Stimulated activated CD8-positive, alpha-beta memory T cell treated with anti-CD3 and anti-CD28 coated beads, Interleukin-7, amount 100 ng/mL, for 48 hours (primary cell): ENCODE measurements at regions not wholly inside any gene's neighbourhood (a gene's known extent, or its start where the extent isn't known, plus 50 kb on each side); places are given as distances from the start of the nearest gene placed in this dataset.
"Not testable (repeated sequence)": the region's sequence is repeated elsewhere in the genome, so short reads cannot be mapped to it uniquely, and the experiment has no call there.

Experiments
- DNase-seq, 2 donors: peaks; one replicate each; pipeline ENCODE4 v3.0.0-alpha.2; 2020; ENCODE audit warnings: low read depth in 1 of 2; ENCODE audit errors: extremely low read depth in 1 of 2

DNA sequence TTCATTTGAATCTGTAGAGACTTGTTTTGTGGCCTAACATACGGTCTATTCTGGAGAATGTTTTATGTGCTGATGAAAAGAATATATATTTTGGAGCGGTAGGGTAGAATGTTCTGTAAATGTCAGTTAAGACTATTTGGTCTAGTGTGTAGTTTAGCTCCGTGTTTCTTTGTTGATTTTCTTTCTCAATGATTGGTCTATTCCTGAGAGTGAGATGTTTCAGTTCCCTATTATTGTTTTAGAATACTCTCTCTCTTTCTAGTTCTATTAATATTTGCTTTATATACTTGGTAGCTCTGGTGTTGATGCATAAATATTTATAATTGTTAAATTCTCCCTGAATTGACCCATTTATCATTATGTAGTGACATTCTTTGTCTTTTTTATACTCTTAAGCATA is 236.5 kb downstream of the GLUD2 start:
- DNase-seq: no peak

- no peak for DNase-seq
These were observed 251.1 kb downstream of the GLUD2 start for GRCh38 chrX:121298499-121298898.

DNA sequence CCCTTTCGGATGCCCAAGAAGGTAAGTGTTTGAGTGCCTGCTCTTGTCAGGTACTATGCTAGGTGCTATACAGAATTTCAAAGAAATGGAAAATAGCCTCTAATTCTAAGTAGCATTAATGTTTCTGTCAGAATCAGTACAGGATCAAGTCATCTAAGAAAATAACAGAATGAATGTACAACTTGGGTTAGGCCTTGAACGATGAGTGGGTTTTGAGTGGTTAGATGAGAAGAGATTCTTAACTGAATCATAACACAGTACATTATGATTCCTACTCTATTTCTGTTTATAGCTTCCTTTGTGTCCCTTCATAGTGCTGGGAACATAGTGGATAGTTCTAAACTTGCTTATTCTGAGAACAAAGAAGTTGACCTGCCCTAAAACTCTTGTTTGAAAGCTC is 253.9 kb downstream of the GLUD2 start:
- no peak for DNase-seq

- DNase-seq: no peak
These were observed 254.4 kb downstream of the GLUD2 start for GRCh38 chrX:121301822-121302221.

- no peak for DNase-seq
These were observed 260.0 kb downstream of the GLUD2 start for GRCh38 chrX:121307449-121307848.

DNA sequence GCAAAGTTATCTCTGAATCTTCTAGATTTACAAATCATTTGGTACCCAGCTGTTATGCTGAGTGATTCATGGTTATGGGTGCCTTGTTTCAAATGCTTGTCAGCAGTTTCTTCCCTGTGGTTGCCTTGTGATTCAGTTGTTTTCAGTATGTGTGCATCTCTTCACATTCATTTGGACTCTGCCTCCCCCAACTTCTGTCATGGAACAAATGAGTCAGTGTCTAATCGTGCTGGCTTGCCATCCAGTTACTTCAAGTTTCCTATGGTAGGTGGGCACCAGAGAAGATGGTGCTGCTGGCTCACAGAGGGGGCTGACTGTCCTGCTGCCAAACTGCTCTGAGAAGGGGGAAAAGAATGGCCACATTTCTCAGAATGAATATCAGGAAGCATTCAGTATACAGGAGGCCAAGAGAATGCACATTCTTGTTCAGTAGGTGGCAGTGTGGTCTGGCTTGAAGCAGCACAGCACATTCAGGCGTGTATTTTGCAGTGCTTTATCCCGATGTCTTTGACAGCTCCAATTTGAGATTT is 260.9 kb downstream of the GLUD2 start:
- peak; percentile 19 to 67 for DNase-seq

DNA sequence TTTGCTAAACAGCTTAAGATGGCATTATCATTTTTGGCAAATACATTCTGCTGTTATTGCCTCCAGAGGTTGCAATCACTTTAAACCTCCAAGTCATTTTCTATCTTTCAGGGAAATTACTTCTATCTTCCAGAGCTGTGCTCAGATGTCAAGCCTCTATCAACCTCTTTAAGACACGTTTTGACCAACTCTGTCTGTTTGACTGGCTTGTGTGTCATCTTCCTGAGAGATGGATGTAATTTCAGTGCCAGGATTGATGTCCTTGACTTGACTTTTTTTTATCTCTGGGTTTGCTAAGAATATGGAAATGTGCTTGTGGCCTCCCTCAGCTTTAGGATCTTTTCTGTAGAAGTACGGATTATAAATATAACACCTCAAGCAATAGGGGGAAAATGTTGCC is 263.4 kb downstream of the GLUD2 start:
- no peak for DNase-seq

DNA sequence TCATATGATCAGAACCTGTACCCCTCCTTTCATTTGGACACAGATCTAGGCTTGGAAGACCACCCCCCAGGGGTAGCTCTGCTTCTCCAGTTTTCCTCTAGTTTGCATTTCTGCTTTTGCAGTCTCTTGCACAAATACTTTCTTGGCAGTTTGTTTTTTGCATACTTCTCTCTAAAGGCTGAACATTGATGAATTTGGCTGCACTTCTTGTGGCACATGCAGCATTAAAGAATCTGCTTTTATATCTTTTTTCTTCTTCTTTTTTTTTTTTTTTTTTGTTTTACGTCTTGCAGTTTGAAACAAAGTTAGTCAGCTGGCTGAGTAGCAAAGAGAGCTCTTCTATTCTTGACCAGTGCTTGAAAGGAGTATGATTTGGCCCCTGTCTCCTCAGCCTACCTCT is 273.0 kb downstream of the GLUD2 start:
- no peak for DNase-seq

DNA sequence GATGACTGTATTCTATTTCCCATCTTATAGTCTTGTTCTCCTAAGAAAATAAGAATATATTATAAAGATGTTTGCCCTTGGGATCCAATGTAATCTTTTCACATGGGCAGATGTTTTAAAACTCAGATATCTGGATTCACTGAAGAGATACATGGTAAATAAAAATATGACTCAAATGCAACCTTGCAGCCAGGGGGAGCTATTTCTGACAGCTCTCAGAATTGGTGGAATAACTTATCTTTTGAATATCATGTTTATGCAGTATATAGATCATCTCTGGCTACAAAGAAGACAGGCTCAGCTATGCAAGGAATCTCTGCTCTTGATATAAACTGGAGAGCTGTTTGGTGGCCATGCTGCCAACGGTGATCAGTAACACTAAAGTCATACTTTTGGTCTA is 274.7 kb downstream of the GLUD2 start:
- no peak for DNase-seq

- no peak for DNase-seq
These were observed 275.9 kb downstream of the GLUD2 start for GRCh38 chrX:121323337-121323736.

DNA sequence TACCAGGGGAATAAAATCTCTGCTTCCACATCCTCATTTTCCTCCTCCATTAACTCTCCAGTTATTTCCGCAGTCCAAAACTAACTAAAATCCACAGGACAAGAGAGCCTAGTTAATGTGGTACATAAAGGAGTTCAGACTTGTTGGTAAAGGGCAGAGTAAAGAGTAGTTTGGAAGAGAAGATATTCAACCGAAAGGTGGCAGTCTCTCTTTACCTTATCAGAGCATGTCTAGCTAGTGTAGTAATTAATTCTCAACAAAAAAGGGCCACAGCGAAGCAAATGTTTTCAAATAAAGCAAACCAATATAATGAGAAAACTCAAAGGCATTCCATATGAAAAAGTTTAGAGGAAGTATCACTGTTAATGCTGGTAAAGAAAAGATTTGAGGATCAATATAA is 286.5 kb downstream of the GLUD2 start:
- no peak for DNase-seq

GRCh38 chrX:121336831-121337421 is 289.5 kb downstream of the GLUD2 start:
- no peak for DNase-seq

- no peak for DNase-seq
These were observed 290.4 kb downstream of the GLUD2 start for GRCh38 chrX:121337816-121338215.

DNA sequence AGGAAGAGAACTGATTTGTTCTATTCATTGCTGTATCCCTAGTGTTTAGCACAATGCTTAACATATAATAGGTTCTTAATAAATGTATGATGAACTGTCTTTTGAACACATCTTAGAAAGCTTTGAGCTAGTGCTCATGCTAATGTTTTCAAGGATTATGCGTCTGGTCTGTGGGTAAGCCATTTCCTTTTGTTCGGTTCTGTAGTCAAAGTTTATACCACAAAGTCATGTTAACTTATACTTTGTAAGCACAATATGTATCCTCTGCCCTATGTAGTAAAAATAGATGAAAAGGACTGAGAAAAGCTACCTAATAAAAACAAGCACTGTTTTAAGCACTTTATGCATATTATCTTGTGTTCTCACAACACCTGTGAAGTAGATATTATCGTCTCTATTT is 301.9 kb downstream of the GLUD2 start:
- DNase-seq: no peak

- no peak for DNase-seq
These were observed 308.9 kb downstream of the GLUD2 start for GRCh38 chrX:121356139-121356849.

GRCh38 chrX:121356850-121357171 is 309.4 kb downstream of the GLUD2 start:
- DNase-seq: no peak

DNA sequence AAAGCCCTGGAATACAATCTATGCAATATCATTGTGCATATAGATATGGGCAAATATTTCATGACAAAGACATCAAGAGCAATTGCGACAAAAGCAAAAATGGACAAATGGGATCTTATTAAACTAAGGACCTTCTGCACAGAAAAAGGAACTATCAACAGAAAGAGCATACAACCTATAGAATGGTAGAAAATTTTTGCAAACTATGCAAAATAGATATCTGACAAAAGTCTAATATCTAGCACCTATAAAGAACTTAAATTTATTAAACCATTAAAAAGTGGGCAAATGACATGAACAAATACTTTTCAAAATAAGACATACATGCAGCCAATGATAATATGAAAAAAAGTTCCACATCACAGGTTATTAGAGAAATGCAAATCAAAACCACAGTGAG is 312.9 kb downstream of the GLUD2 start:
- DNase-seq: no peak

- DNase-seq: no peak
These were observed 318.3 kb downstream of the GLUD2 start for GRCh38 chrX:121365572-121366161.

DNA sequence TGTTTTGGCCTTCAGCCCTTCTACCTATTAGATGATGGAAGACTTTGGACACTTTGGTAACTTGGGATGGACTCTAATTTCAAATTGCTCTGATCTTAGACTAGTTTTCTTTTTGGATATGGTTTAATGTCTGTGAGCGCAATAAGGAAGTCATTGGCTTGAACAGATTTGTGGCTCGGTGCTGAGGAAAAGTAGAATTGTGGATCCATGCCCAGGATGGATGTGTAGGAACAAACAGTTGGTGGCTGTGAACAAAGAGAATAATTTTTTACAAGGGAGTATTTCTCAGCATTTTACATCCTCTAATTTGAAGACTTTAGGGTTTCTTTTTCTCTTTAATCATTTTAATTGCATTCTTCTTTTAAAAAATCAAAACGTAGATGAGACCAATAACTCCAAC is 327.1 kb downstream of the GLUD2 start:
- no peak for DNase-seq

DNA sequence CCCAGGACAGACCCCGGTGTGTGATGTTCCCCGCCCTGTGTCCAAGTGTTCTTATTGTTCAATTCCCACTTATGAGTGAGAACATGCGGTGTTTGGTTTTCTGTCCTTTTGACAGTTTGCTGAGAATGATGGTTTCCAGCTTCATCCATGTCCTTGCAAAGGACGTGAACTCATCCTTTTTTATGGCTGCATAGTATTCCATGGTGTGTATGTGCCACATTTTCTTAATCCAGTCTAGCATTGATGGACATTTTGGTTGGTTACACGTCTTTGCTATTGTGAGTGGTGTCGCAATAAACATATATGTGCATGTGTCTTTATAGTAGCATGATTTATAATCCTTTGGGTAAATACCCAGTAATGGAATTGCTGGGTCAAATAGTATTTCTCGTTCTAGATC is 334.5 kb downstream of the GLUD2 start:
- DNase-seq: not testable (repeated sequence)

DNA sequence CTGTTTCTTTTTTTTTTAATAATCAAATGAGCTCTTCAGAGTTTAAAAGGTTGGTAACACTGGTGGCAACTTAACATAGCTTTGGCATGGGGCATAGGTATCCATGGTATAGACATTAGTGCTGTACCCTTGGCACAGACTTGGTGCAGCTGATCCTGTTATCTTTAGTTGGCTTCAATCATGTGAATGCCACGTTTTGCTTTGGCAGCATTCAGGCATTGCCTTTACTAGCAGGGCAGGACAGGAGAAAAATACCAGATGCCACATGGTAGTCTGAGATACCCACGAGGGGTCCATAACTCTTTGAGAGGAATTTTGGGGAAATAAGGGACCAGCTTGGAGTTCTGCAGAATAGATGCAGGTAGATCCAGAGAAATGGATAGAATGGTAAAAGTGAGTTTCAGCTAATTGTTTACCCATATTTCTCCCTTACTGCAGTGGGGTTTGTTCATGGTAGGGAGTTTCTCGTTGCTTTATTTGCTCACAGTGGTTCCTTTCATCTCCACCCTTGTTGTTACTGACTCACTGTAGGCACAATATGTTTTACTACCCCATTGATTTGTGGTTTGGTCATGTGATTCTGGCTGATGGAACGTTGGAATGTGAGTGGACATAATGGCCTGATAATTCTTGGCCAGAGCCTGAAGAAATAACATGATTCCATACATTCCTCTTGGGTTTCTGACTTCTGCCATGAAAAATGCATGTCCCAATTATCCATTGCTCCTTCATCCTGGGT is 342.7 kb downstream of the GLUD2 start:
- DNase-seq: no peak

DNA sequence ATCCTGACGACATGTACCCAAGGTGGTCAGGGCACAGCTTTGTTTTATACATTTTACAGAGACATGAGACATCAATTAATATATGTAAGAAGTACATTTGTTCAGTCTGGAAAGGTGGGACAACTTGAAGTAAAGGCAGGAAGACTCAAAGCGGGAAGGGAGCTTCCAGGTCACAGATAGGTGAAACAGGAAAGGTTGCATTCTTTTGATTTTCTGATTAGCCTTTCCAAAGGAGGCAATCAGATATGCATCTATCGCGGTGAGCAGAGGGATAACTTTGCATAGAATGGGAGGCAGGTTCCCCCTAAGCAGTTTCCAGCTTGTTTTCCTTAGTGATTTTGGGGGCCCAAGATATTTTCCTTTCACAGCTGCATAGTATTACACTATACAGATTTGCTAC is 358.4 kb downstream of the GLUD2 start:
- no peak for DNase-seq
